ENCODE measurements at regions not wholly inside any gene's neighbourhood (a gene's known extent, or its start where the extent isn't known, plus 50 kb on each side); places are given as distances from the start of the nearest gene placed in this dataset.

GRCh38 chrX:40508560-40508959 is 72.2 kb upstream of the ATP6AP2 start (continued):
- TF ChIP-seq, protein P1, sequence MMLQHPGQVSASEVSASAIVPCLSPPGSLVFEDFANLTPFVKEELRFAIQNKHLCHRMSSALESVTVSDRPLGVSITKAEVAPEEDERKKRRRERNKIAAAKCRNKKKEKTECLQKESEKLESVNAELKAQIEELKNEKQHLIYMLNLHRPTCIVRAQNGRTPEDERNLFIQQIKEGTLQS (IDR thresholded peaks at IDR 0.05; ENCODE audit: borderline replicate concordance, extremely low read depth, low read depth, low read length) = no peak
- no peak for TF ChIP-seq NFYA (IDR thresholded peaks at IDR 0.05; ENCODE audit: borderline replicate concordance, low read depth, low read length)
- no peak for TF ChIP-seq ATF7 (IDR thresholded peaks at IDR 0.05; ENCODE audit: low read depth)
- no peak for TF ChIP-seq CHD2 (IDR thresholded peaks at IDR 0.05; ENCODE audit: borderline replicate concordance, low read depth, low read length)
- no peak for TF ChIP-seq USF2 (IDR thresholded peaks at IDR 0.05; ENCODE audit: borderline replicate concordance, low read depth, low read length)
- no peak for TF ChIP-seq MEF2B (IDR thresholded peaks at IDR 0.05; ENCODE audit: partially characterized antibody, poor library complexity, severe bottlenecking)
- no peak for TF ChIP-seq NFIC (IDR thresholded peaks at IDR 0.05; ENCODE audit: low read depth, low read length)
- TF ChIP-seq SIN3A (IDR thresholded peaks at IDR 0.05; ENCODE audit: low read depth, low read length) = no peak

- intact Hi-C loops (cut with micrococcal nuclease; ENCODE audit: unreplicated experiment) = no loop called here
- no peak overlapping the region for H3K4me3 ChIP-seq
- H3K4me2 ChIP-seq (ENCODE audit: control insufficient read depth, insufficient read depth) = no peak overlapping the region
- no peak overlapping the region for H3K27ac ChIP-seq (ENCODE audit: control insufficient read depth, insufficient read depth)
- H2AFZ ChIP-seq (ENCODE audit: control insufficient read depth, low read depth, low read length) = no peak overlapping the region
- ChIA-PET RAD21 (ENCODE audit: unreplicated experiment) (no interaction called here), SMC1A (ENCODE audit: uncharacterized antibody, unreplicated experiment) (no interaction called here), CTCF (interaction anchor here (0.7 kb wide), 1 partner anchor 14 kb away, joined by 3 read pairs; no protein-coding TSS in a partner anchor), POLR2A (no interaction called here)
- H4K20me1 ChIP-seq (ENCODE audit: control insufficient read depth, insufficient read depth) = no peaks in the 10 kb centered on the region
- H3K4me1 ChIP-seq (ENCODE audit: control insufficient read depth, insufficient read depth, low read length) = no peaks in the 10 kb centered on the region
- in situ Hi-C loops (cut with MboI) = no loop called here
- FAIRE-seq (no peak), DNase-seq (ENCODE audit: low read depth, low spot score) (no peak), ATAC-seq (no peak)
- no peaks in the 10 kb centered on the region for H3K79me2 ChIP-seq (ENCODE audit: control insufficient read depth, insufficient read depth, low read length)
- 18% methylated on average over 7 of the region's 7 CpGs for WGBS (ENCODE audit: insufficient coverage, insufficient replicate concordance, low lambda C conversion rate, missing lambda C conversion rate)
- BruUV-seq (replicated peaks) = no TSS peak
- H3K36me3 ChIP-seq (ENCODE audit: control insufficient read depth in 2 of 2, insufficient read depth in 2 of 2, low read length in 1 of 2) = no peaks in the 10 kb centered on the region
- TF ChIP-seq RFX5 (IDR thresholded peaks at IDR 0.05; ENCODE audit: low read depth, low read length) = no peak
- no peak for TF ChIP-seq SMAD1 (IDR thresholded peaks at IDR 0.05; ENCODE audit: low read depth, partially characterized antibody)
- TF ChIP-seq, protein P2, sequence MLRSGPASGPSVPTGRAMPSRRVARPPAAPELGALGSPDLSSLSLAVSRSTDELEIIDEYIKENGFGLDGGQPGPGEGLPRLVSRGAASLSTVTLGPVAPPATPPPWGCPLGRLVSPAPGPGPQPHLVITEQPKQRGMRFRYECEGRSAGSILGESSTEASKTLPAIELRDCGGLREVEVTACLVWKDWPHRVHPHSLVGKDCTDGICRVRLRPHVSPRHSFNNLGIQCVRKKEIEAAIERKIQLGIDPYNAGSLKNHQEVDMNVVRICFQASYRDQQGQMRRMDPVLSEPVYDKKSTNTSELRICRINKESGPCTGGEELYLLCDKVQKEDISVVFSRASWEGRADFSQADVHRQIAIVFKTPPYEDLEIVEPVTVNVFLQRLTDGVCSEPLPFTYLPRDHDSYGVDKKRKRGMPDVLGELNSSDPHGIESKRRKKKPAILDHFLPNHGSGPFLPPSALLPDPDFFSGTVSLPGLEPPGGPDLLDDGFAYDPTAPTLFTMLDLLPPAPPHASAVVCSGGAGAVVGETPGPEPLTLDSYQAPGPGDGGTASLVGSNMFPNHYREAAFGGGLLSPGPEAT (IDR thresholded peaks at IDR 0.05; ENCODE audit: low read depth) = no peak
- TF ChIP-seq PRDM15 (CRISPR knock-in tag; IDR thresholded peaks at IDR 0.05) = no peak
- H3K27me3 ChIP-seq (replicated peaks in 1 of 2; ENCODE audit: control insufficient read depth in 2 of 2, insufficient read depth in 2 of 2, low read length in 1 of 2) = no peaks in the 10 kb centered on the region; a peak in 1 of 4 replicates
- no peaks in the 10 kb centered on the region; the same call in 2 of the 3 replicates for H3K9me3 ChIP-seq (replicated peaks; ENCODE audit: control insufficient read depth, insufficient read depth, low read length)
- no peak overlapping the region for H3K9ac ChIP-seq (ENCODE audit: control insufficient read depth, insufficient read depth, low read length)
Observed at GRCh38 chrX:40506201-40506985, 74.4 kb upstream of the ATP6AP2 start.
